GM10266 (cell line): ENCODE measurements at regions not wholly inside any gene's neighbourhood (a gene's known extent, or its start where the extent isn't known, plus 50 kb on each side); places are given as distances from the start of the nearest gene placed in this dataset.
A peak's percentile ranks its signal among the peaks of the same experiment; 100 is the strongest.

Experiments used
- DNase-seq: peaks from one replicate; pipeline ENCODE4 v3.0.0; 2012; ENCODE audit errors: extremely low spot score
- CTCF ChIP-seq: IDR thresholded peaks from 2 replicates; pipeline ENCODE4 v1.5.1; 2012; ENCODE audit warnings: mild to moderate bottlenecking, low read depth; ENCODE audit not compliant: control insufficient read depth, insufficient read depth; ENCODE audit errors: missing control alignments

GRCh38 chr14:49478784-49479183, 107.4 kb downstream of the RPS29 start:
- TF ChIP-seq CTCF = no peak
- DNase-seq = no peak

DNA sequence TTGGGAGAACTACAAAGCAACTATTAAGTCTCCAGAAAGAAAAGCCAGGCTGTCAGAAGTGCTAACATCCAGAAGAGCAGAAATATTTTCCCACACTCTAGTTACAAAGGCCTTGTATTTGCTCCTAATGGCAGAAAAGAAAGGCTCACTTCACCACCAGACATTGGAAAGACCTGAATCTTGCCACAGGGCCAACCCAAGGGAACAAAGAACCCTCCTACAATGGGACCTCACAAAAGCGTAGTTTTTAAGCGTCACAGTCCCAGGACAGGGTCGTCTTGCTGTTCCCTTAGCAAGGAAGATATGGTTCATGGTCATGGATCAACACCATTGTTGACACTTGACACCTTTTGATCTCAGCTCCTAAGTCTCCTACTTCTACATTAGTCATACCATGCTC, 119.1 kb downstream of the RPS29 start:
- TF ChIP-seq CTCF = no peak

GRCh38 chr14:49464885-49465284, 121.3 kb downstream of the RPS29 start:
- peak; percentile 12 for TF ChIP-seq CTCF
- DNase-seq = no peak

More for the DNA sequence above, 119.1 kb downstream of the RPS29 start:
- DNase-seq = no peak

DNA sequence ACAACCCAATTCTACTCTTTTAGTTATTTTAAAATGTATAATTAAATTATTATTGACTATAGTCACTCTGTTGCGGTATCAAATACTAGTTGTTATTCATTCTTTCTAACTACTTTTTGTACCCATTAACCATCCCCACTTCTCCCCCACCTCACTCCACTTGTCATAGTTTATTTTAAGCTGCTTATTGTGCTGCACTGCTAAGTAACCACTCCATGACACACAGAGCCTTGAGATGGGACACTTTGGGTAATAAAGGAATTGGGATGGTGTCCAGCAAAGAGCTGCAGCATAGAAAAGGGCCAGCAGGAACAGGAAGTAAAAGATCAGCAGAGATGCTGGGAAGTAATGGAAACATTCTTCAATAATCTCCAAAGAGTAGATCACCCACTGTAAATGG, 123.0 kb downstream of the RPS29 start:
- no peak for DNase-seq
- TF ChIP-seq CTCF = no peak

DNA sequence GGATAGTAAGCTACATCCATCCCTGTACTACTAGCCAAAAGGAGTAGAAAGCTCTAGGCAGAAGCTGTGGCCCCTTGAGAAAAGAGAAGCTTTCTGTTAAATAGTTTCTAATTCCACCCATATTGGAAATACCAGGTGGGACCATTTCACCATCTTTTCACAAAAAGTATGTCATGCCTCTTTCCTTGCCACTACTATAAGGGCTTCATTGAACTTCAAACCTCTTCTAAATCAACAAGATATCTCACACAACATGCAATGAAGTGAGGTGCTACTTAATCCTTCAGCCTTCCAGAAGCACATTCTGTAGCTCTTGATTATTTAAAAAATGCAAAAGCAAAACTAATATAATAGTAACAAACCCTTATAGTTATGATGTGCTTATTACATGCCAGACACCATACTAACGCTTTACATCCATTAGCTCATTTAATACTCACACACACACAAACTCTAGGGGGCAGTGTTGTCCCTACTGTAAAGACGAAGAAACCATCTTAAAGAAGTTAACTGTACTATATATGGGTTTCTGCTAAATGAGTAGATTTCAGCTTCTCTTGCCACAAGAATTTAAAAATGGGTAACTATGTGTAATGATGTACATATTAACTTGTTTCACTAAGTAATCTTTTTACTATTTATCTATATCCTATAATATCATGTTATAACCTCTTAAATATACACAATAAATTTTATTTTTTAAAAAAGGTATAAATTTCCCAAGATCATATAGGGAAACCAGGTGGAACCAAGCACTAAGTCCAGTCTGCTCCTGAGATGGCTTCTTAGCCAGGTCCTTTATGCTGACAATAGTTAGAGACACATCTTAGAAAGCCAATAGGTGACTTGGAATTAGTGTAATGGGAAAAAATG, 124.4 kb downstream of the RPS29 start:
- TF ChIP-seq CTCF = peak; percentile 70
- peak; percentile 20 for DNase-seq

GRCh38 chr14:49460662-49461061, 125.5 kb downstream of the RPS29 start:
- no peak for DNase-seq
- no peak for TF ChIP-seq CTCF

GRCh38 chr14:49456589-49456988, 129.6 kb downstream of the RPS29 start:
- DNase-seq = no peak
- TF ChIP-seq CTCF = no peak
